Activated CD8-positive, alpha-beta T cell treated with anti-CD3 and anti-CD28 coated beads for 36 hours (primary cell): ENCODE measurements at regions not wholly inside any gene's neighbourhood (a gene's known extent, or its start where the extent isn't known, plus 50 kb on each side); places are given as distances from the start of the nearest gene placed in this dataset.

Source experiments
- ATAC-seq: fragments of 200-7000 bp; cut with Tn5 transposase; one replicate; pipeline ENCODE4 v1.10.0; 2021; ENCODE audit warnings: mild to moderate bottlenecking, moderate library complexity
- CTCF ChIA-PET: fragments of 350-600 bp; sonication (Branson Sonifier 250); formaldehyde crosslinking; loops from one replicate; lab custom pipeline; 2021; ENCODE audit warnings: antibody characterized with exemption; lab: Charles Lee
- POLR2A ChIA-PET: fragments of 350-600 bp; sonication (Branson Sonifier 250); formaldehyde crosslinking; loops from one replicate; lab custom pipeline; 2021; ENCODE audit warnings: antibody characterized with exemption; lab: Charles Lee
- DNase-seq: peaks from one replicate; pipeline ENCODE4 v3.0.0-alpha.2; 2020
- H3K27ac Mint-ChIP-seq: one replicate; pipeline ENCODE4 v1.8.0; 2021; ENCODE audit warnings: mild to moderate bottlenecking, mixed read lengths
- H3K27me3 Mint-ChIP-seq: one replicate; pipeline ENCODE4 v1.8.0; 2021; ENCODE audit warnings: mixed read lengths
- H3K36me3 Mint-ChIP-seq: one replicate; pipeline ENCODE4 v1.8.0; 2021; ENCODE audit warnings: low read depth, mixed read lengths
- H3K4me1 Mint-ChIP-seq: one replicate; pipeline ENCODE4 v1.8.0; 2021; ENCODE audit warnings: low read depth, mixed read lengths
- H3K4me3 Mint-ChIP-seq: one replicate; pipeline ENCODE4 v1.8.0; 2021; ENCODE audit warnings: mild to moderate bottlenecking, moderate library complexity, mixed read lengths
- H3K9me3 Mint-ChIP-seq: one replicate; pipeline ENCODE4 v1.8.0; 2021; ENCODE audit warnings: mixed read lengths
- CTCF ChIP-seq: fragments of 200-600 bp; IDR thresholded peaks from one replicate; pipeline ENCODE4 v1.8.0; 2022; ENCODE audit warnings: antibody characterized with exemption, mild to moderate bottlenecking
- intact Hi-C: fragments of 100-400 bp; cut with micrococcal nuclease; formaldehyde crosslinking; loops from one replicate; pipeline ENCODE4 v1.10.0; 2022

- ATAC-seq (no peak), DNase-seq (no peak)
- intact Hi-C loops, result no loop called here
- H3K9me3 Mint-ChIP-seq, result no peaks in the 10 kb centered on the region
- no peak for TF ChIP-seq CTCF
- H3K36me3 Mint-ChIP-seq, result no peaks in the 10 kb centered on the region
- H3K27me3 Mint-ChIP-seq, result peaks cover 24% of the 10 kb centered on the region
- peaks cover 18% of the 10 kb centered on the region for H3K4me1 Mint-ChIP-seq
- CTCF ChIA-PET, result interaction anchor here (0.8 to 2.9 kb wide), 4 partner anchors 36 to 109 kb away, joined by 3 to 12 read pairs (median 6); no protein-coding TSS in a partner anchor
- H3K4me3 Mint-ChIP-seq, result no peak overlapping the region
- H3K27ac Mint-ChIP-seq, result no peak overlapping the region
- POLR2A ChIA-PET, result no interaction called here
Observed at GRCh38 chr6:138656364-138657064, 117.1 kb upstream of the CCDC28A start.

- no peak for TF ChIP-seq CTCF
- H3K9me3 Mint-ChIP-seq, result no peaks in the 10 kb centered on the region
- H3K4me3 Mint-ChIP-seq, result no peak overlapping the region
- H3K27me3 Mint-ChIP-seq, result peaks cover 22% of the 10 kb centered on the region
- intact Hi-C loops, result no loop called here
- H3K4me1 Mint-ChIP-seq, result peaks cover 18% of the 10 kb centered on the region
- ATAC-seq, result no peak
- no peak overlapping the region for H3K27ac Mint-ChIP-seq
- no peaks in the 10 kb centered on the region for H3K36me3 Mint-ChIP-seq
- POLR2A ChIA-PET, result no interaction called here
- CTCF ChIA-PET, result no interaction called here
- no peak for DNase-seq
Observed at GRCh38 chr6:138657065-138657425, 116.5 kb upstream of the CCDC28A start.

GRCh38 chr6:138659998-138660397 is 113.6 kb upstream of the CCDC28A start:
- ChIA-PET CTCF (interaction anchor here (1.1 to 1.2 kb wide), 3 partner anchors 79 to 156 kb away, joined by 3 read pairs; no protein-coding TSS in a partner anchor), POLR2A (no interaction called here)
- intact Hi-C loops, result no loop called here
- Mint-ChIP-seq H3K9me3 (no peaks in the 10 kb centered on the region), H3K4me3 (no peak overlapping the region), H3K36me3 (no peaks in the 10 kb centered on the region), H3K4me1 (peaks cover 8% of the 10 kb centered on the region), H3K27ac (no peak overlapping the region), H3K27me3 (peaks cover 14% of the 10 kb centered on the region)
- no peak for TF ChIP-seq CTCF
- ATAC-seq, result no peak
- no peak for DNase-seq

GRCh38 chr6:138662471-138662870 is 111.1 kb upstream of the CCDC28A start:
- ATAC-seq (no peak), DNase-seq (no peak)
- intact Hi-C loops, result no loop called here
- H3K36me3 Mint-ChIP-seq, result no peaks in the 10 kb centered on the region
- no peak overlapping the region for H3K27ac Mint-ChIP-seq
- POLR2A ChIA-PET, result no interaction called here
- TF ChIP-seq CTCF, result no peak
- peaks cover 2% of the 10 kb centered on the region for H3K4me1 Mint-ChIP-seq
- CTCF ChIA-PET, result no interaction called here
- peaks cover 4% of the 10 kb centered on the region for H3K27me3 Mint-ChIP-seq
- no peak overlapping the region for H3K4me3 Mint-ChIP-seq
- no peaks in the 10 kb centered on the region for H3K9me3 Mint-ChIP-seq

- no peak overlapping the region for H3K27ac Mint-ChIP-seq
- no peak overlapping the region for H3K4me3 Mint-ChIP-seq
- no peak for TF ChIP-seq CTCF
- ChIA-PET POLR2A (no interaction called here), CTCF (interaction anchor here (1.4 to 1.8 kb wide), 2 partner anchors 73 to 102 kb away, joined by 4 to 6 read pairs; no protein-coding TSS in a partner anchor)
- no peaks in the 10 kb centered on the region for H3K9me3 Mint-ChIP-seq
- H3K36me3 Mint-ChIP-seq, result no peaks in the 10 kb centered on the region
- DNase-seq (no peak), ATAC-seq (no peak)
- intact Hi-C loops, result no loop called here
- H3K4me1 Mint-ChIP-seq, result peaks cover 2% of the 10 kb centered on the region
- no peaks in the 10 kb centered on the region for H3K27me3 Mint-ChIP-seq
Observed at GRCh38 chr6:138663892-138664291, 109.7 kb upstream of the CCDC28A start.
